Activated effector memory CD4-positive, alpha-beta T cell treated with anti-CD3 and anti-CD28 coated beads, Interleukin-2, amount 50 U/mL, for 16 hours (primary cell): ENCODE measurements at regions not wholly inside any gene's neighbourhood (a gene's known extent, or its start where the extent isn't known, plus 50 kb on each side); places are given as distances from the start of the nearest gene placed in this dataset.

Experiments used
- DNase-seq: peaks from one replicate; pipeline ENCODE4 v3.0.0-alpha.2; 2020

DNA sequence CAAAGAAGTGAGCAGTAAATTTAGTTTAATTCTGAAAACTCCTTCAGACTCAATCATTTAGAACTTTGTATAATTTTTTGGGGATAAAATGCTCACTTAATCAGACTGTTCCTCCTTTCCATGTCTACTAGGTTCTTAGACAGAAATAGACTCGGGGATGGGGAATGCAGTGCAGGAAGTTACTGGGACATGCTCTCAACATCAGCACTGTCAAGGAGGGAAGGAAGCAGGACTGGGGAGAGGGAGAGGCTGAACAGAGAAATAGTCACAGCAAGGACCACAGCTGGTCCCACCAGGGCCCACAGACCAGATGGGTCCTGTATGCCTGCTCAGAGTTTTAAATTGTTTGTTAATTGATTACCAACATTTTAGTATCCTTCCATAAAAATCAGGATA lies 310.1 kb upstream of the MSX2 start:
- DNase-seq = no peak

DNA sequence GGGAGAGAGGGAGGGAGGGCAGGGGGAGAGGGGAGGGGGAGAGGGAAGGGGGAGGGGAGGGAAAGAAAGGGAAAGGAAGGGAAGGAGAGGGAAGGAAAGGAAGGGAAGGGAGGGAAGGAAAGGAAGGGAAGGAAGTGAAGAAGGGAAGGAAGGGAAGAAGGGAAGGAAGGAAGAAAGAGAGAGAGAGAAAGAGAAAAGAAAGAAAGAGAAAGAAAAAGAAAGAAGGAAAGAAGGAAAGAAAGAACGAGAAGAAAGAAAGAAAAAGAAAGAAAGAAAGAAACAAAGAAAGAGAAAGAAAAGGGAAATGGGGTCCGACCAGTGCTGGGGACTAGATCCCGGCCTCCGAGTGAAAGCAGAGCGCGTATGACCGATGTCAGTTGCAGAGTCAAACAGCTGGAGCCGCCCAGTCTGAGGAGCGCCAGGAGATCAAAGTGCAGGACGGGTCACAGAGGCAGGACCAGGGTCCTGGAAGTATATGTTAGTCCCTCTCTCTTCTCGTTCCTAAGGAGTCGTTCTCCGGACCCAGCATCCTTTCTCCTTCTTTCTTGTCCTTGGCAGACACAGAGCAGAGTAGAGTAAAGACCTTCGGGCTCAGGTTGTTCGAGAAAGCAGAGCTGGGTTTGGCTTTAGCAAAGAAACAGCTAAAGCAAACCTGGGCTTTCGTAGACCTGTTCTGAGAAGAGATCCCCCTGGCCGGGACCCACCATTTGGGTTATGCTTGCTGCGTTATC lies 305.4 kb upstream of the MSX2 start:
- no peak for DNase-seq

DNA sequence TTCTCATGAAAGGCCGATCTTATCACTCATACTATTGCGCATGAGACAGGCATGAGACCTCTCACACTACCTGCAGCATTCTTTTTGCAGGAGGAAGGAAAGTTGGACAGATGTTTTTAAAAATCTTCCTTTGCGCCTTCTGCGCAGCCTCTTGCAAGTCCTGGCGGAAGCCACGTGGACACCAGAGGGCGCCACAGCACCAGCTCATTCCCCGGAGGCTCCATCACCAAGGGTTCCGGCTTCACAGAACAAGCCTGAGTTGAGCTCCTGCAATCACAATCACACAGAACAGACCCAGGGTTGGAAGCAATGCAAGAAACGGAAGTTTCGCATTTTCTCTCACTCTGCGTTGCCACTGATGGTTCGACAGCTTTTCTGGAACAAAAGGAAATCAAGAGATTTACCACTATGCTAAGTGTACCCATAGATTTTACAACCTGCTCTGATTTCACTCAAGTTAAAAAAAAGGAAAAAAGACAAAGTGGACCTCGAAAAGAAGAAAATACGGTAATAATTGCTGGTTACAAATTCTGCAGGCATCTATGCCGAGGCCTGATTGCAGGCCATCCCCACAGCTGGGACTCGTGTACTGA lies 304.7 kb upstream of the MSX2 start:
- peak; percentile 92 for DNase-seq

DNA sequence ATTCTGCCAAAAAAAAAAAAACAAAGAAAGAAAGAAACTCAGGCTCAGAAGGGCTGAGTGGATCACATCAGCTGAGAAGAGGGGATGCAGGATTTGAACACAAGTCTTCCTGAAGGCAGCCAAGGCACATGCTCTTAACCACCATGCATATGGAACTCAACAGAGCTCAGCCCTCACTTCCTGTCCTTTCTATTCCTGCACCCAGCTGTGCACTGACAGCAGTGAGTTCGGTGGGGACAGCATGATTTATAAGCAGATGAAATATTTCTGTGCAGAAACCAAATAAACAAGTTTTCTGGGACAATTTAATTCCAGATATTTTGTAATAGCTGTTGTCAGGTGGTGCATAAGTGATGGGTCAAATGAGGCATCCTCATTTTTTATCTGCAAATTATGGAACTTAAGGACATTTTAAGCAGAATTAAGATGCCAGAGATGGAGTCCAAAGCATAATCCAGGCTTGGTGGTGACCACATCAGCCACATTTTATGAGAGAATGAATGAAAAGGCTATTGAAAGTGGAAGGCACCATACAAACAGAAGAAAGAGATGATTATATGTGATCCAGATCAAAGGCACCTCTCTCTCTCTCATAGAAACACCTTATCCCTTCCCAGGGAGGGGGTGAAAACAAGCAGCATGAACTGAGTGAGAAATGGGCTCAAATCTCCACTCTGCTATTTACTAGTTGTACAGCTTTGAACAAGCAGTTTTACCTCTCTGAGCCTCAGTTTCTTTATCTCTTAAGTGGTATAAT lies 303.6 kb upstream of the MSX2 start:
- DNase-seq = no peak

DNA sequence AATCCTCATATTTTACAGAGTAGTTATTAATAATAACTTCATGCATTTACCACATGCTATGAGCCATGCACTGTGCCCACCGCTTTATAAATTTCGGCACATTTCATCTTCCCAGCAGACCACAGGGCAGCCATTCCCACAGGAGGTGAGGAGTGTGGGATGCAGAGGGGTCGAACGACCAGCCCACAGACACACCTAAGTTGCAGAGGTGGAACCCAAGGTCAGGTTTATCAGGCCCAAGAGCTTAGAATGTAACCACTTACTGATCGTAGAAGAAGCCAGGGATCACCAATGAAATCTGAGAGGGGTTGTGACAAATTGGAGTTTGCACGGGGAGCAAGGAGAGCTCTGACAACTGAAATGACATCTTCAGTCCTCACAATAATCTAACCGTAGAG lies 303.0 kb upstream of the MSX2 start:
- no peak for DNase-seq

DNA sequence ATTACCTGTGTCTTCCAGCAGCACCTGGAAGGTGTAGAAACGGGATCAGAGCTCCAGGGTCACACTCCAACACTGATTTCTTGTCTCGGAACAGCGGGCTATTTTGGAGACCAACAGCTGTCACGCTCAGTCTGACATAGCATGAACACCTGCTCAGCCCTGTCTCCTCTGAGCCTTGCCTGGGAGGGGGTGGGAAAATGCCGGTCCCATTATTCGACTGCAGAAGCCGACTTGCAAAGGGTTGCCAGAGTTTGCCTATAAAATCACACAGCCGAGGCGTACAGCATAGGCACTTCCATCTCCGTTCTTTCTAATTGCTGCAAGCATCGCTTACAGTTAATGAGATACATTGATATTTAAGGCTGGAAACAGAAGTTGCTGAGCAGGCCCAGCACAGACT lies 300.8 kb upstream of the MSX2 start:
- no peak for DNase-seq

DNA sequence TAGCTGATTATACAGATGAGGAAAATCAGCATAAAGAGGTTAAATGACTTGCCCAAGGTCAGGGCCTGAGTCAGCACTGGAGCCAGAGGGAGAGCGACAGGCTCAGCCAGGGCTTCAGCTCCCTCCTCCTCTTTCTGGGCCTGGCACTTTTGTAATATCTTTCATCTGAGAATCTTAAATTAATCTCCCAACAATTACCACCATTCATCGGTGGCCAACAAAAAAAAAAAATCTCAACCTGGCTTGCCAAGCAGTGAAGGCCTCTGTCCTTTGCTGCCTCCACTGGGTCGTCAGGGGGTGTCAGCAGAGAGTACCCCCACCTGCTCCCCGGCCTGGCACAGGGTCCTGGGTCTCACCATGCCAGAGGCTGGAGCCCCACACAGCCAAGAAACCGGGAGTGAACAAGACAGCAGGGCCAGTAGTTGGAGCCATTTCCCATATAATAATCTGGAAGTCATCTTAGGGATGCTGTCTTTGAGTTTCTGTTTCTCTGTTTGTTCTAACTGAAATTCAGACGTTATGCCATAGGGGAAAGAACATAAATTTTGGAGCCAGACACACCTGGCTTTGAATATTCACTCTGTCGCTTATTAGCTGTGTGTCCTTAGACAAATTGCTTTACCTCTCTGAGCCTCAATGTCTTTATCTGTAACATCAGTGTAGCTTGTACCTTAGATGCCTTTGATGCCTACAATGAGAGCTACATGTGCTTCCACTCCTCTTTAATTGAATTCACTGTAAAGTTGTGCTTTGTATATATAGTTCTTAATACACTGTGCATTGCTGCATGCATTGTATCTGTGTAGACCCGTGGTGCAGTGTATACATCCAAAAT lies 299.9 kb upstream of the MSX2 start:
- DNase-seq = no peak

DNA sequence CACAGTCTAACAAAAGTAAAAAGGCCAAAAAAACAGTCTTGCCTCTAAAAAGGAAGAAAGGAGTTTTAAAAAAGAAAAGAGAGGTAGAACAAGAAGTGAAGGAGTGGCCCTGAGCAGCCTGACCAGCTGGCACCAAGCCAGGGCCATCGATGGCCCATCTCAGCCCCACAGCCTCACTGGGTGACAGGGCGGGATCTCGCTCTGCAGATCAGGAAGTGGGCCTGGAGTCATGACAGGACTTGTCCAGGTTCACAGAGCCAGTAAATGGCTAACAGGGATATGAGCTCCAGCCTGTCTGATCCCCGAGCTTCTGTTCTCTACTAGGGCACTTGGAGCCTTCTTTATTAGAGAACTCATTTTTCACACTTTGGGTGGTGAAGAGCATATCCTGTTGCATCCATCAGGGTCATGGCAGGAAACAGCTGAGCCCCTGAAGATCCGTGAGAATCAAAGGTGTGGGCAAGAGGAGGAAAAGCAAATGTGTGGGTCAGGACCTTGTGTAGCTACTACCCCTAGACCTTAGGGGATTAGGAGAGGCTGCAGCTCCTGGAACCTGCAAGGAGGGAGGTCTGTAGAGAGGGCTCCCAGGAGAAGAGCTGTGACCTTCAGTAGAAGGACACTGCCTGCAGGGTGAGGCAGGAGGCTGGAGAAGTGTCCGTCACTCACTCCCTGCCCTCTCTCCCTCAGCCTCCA lies 299.0 kb upstream of the MSX2 start:
- DNase-seq = no peak

DNA sequence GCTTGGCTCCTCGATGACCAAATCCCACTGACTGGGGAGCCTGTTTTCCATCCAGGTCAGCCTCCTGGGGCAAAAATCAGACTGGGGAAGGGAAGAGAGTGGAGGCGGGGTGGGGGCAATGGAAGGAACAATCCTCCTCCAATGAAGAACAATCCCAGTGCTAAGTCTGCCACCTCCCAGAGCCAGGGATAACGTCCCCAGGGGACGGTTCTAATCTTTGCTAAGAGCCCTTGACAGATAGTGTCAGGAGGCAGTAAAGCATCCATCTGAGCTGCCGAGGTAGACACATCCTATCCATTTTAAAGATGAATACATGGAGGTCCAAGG lies 298.5 kb upstream of the MSX2 start:
- DNase-seq = no peak

DNA sequence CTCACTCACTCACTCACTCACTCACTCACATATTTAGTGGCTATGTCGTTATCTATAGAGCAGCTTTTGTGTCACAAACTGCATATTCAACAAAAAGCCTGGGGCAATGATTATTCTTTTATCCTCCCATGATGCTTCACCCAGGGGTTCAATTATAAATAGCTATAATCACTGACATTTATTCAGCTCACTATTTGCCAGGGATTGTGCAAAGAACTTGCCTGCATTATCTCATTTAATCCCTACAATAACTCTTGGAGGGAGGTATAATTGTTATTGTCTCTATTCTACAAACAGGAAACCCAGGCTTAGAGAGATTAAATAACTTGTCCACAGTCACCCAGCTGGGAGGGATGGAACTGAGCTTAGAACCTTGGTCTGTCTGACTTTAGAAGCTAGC lies 298.0 kb upstream of the MSX2 start:
- DNase-seq = no peak

DNA sequence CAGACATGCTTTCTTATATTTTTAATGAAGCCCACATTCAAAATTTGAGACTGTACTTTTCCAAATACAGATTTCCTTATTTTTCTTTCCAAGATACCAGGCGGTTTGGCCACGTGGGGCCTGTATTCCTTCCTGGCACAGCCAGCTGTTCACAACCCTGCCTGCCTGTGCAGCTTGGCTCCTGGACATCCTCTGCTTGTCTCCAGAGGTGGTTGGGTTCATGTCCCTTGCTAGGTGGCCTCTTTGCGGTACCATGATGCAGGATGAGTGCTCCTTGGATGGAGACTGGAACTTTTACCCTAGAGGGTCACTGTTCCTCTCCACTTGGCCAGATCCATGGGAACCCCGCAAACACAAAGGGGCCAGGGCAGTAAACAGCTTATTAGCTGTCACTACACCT lies 297.5 kb upstream of the MSX2 start:
- DNase-seq = no peak

DNA sequence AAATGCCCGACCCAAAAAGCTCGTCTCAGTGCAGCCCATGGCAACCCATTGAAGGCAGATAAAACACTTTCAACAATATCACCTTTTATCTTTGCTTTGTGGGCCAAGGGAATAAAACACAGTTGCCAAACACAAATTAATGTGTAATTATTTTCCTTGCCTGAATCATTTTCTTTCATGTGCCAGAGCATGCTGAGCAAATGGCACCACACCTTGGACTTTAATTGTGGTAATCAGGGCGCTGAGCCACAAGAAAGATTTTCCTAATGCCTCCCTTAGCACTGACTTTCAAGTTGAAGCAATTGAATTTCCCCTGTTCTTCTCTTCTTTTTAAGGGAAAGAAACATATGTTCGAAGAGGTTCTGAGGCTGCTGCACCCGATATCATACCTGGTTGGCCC lies 297.1 kb upstream of the MSX2 start:
- DNase-seq = no peak

DNA sequence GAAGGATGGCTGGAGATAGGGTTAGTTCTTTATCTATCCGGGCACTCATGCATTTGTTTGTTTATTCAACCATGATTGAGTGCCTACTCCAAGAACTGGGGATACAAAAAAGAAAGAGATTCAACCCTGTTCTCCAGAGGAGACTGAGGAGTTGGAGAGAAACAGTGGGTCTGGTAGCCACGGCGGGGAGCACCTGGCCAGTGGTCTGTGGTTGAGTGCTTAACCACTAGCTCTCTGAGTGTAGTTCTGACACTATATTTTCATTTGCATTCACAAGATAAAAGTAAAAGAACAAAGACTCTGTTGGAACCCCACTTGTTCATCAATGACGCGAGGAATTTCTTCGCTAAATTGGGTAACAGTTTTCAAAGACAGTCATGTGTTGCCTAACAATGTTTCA lies 295.5 kb upstream of the MSX2 start:
- DNase-seq = no peak

DNA sequence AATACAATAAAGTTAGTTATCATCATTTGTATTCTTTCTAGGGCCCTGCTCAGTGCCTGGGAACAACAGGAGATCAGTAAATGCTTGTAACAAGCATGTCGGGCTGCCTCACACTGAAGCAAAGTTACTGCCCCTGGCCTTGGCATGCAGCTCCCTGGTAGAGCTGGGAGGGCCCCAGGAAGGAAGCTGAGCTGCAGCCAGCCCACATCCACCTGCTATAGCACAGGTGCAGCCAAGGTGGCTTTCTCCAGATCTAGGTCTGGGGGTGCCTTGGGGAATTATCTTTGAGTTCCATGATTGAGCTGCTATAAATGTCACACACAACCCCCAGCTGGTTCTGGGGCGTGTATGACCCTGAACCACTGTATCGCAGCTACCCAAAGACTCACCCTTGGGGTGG lies 293.4 kb upstream of the MSX2 start:
- no peak for DNase-seq

DNA sequence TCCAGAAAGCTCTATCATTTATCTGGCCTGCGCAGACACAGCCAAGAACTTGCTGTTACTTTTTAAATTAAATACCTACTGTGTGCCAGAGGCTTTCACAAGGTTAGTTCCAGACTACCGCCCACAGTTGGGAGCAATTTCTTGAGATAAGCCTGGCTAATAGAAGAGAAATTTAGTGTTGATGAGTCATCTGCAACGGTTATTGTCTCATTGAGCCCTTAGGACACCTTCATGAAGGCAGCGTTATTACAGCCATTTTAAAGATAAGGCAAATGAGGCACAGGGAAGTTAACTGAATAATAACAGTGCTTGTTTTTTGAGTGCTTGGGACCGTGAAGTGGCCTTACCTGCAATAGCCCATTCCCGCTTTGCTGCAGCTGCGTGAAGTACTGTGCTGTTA lies 292.9 kb upstream of the MSX2 start:
- no peak for DNase-seq

DNA sequence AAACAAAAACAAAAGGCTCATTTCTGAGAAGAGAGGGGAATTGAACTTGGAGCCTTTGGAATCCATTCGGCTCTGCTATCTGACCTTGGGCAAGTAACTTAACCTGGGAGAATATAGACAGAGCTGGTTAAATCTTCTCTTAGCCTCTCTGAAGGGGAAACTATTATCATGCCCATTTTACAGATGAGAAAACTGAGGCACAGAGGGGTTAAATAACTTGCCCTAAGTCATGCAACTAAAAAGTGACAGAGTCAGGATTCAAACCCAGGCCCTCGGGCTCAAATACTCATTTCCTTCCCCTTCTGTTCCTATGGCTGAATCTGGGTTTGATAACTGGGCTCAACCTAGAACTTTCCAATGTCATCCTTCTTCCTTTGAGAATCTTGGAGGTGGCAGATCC lies 291.3 kb upstream of the MSX2 start:
- DNase-seq = no peak

DNA sequence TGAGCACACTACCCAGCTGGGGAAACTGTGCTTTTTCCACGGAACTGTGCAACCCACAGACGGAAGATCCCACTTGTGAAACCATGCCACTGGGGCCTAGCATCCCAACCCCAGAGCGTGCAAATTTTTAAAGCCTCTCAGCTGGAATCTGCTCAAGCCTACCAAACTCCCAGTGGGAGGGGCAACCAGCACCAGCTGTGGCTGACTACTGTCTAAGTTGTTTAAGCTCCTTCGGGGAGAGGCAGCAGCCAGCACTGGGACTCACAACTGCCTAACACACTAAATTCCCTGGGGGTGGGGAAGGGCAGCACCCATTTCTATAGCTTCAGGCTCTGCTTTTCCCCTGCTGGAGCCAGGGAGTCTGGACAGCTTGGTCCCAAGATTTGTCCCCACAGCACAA lies 287.6 kb upstream of the MSX2 start:
- no peak for DNase-seq

DNA sequence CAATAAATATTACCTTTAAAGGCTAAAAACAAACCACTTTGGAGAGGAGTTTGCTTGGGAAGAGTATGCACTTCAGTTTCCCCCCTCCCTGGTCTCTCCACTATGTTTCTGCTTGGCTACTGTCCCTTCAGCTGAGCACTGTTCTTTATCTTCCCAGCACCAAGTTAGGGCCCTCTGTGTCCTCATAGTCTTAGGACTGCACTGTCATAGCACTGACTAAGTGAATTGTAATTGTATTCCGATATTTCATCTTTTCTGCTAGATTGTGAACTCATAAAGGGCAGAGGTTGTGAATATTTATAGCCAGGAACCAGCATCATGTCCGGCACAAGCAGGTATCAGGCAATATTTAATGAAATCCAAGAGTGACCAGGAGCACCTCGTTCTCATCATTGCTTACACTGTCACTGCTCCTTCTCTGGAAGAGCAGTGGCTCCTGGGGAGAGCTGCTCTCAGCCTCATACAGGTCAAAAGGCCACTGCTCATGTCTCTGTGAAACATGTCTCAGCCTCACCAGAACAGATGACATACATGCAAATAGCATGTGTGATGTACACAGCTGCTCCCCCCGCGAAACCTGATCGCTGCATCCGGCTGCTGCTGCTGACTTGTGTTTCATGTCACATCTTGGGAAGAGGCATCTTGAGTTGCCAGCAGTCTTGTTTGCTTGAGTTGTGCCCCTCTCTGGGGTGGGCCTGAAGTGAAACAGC lies 279.7 kb upstream of the MSX2 start:
- no peak for DNase-seq

DNA sequence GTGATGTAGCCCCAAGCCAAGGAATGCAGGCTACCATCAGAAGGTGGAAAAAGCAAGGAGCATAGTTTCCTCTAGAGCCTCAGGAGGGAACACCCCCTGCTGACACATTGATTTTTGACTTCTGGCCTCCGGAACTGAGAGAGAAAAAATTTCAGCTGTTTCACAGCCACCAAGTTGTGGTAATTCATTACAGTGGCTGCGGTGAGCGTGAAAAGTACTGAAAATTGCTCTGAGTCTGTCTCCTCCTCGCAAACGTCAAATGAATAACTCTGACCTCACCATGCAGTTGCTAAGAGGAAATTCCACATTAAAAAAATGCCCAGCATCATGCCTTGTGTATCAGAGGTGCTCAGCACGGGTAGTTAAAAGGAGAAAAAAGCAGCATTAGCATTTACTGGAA lies 277.9 kb upstream of the MSX2 start:
- no peak for DNase-seq

DNA sequence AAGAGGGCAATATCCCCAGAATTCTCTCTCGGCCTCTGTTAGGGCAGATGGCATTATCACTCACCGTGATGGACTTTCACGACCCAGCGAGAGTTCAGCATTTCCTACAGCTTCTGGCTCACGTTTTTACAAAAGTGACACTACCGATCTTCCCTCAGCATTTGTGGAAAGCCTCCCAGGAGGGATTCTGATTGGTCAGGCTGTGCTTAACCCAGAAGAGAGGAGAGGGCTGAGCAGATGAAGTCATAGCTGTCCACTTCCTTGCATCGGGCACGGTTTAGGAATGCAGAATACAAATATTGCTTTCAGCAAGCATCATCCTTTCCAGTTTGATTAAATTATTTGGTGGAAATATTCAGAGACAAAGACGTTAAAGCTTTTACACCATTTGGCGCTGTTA lies 277.4 kb upstream of the MSX2 start:
- DNase-seq = no peak

DNA sequence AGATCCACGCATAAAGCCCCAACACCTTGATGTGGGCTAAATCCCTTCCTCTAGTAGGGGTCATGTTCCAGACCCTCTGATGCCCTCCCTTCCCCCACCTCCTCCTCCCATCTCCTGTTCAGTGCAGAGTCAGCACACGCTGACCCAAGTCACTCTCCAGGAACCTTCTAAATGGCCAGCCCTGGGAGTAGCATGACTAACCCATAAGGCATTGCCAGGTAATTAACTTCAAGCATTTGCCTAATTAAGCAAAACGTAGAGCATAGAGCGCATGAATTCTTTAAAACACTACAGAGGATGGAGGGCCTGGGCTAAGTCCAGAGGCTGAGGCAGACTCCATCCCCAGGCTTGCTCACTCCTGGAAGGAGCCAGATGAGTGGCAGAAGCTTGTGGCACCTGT lies 276.3 kb upstream of the MSX2 start:
- no peak for DNase-seq

DNA sequence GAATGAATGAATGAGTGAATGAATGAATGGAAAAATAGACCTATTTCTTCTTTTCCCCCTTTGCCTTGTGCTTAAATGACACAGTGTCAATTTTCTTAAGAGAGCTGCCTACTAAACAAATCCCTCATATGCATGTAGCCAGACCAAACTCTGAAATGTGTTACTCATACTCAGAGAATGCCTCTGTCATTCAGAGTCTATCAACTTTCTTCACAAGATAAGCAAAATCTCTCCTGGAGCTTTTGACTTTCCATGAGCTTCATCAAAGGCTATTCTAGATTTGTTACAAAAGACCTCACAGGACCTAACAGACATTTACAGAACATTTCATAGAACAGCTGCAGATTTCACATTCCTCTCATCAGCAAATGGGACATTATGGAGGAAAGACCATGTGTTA lies 275.7 kb upstream of the MSX2 start:
- DNase-seq = no peak
